ENCODE measurements at regions not wholly inside any gene's neighbourhood (a gene's known extent, or its start where the extent isn't known, plus 50 kb on each side); places are given as distances from the start of the nearest gene placed in this dataset.
A peak's percentile ranks its signal among the peaks of the same experiment; 100 is the strongest.

DNA sequence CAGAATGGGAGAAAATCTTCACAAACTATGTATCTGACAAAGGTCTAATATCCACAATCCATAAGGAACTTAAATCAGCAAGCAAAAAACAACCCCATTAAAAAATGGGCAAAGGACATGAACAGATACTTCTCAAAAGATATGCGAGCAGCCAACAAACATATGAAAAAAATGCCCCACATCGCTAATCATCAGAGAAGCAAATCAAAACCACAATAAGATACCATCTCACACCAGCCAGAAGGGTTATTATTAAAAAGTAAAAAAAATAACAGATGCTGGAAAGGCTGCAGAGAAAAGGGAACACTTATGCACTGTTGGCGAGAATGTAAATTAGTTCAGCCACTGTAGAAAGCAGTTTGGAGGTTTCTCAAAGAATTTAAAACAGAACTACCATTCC, 80.2 kb upstream of the ATP11B start:
- TF ChIP-seq, protein P1, sequence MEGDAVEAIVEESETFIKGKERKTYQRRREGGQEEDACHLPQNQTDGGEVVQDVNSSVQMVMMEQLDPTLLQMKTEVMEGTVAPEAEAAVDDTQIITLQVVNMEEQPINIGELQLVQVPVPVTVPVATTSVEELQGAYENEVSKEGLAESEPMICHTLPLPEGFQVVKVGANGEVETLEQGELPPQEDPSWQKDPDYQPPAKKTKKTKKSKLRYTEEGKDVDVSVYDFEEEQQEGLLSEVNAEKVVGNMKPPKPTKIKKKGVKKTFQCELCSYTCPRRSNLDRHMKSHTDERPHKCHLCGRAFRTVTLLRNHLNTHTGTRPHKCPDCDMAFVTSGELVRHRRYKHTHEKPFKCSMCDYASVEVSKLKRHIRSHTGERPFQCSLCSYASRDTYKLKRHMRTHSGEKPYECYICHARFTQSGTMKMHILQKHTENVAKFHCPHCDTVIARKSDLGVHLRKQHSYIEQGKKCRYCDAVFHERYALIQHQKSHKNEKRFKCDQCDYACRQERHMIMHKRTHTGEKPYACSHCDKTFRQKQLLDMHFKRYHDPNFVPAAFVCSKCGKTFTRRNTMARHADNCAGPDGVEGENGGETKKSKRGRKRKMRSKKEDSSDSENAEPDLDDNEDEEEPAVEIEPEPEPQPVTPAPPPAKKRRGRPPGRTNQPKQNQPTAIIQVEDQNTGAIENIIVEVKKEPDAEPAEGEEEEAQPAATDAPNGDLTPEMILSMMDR (IDR thresholded peaks at IDR 0.05): no peak
- TF ChIP-seq POLR2A (IDR thresholded peaks at IDR 0.05): no peak
- no peak for TF ChIP-seq POLR2AphosphoS5 (IDR thresholded peaks at IDR 0.05; ENCODE audit: insufficient read depth in 1 of 2, low read depth in 1 of 2)
- Histone ChIP-seq H3K27ac (no peak overlapping the region), H3K36me3 (no peaks in the 10 kb centered on the region), H3K9me3 (no peaks in the 10 kb centered on the region), H3K27me3 (no peaks in the 10 kb centered on the region), H3K4me1 (no peaks in the 10 kb centered on the region), H3K4me3 (no peak overlapping the region)
- intact Hi-C loops (cut with DNase I): no loop called here
- DNase-seq (ENCODE audit: extremely low spot score in 2 of 2): no peak

DNA sequence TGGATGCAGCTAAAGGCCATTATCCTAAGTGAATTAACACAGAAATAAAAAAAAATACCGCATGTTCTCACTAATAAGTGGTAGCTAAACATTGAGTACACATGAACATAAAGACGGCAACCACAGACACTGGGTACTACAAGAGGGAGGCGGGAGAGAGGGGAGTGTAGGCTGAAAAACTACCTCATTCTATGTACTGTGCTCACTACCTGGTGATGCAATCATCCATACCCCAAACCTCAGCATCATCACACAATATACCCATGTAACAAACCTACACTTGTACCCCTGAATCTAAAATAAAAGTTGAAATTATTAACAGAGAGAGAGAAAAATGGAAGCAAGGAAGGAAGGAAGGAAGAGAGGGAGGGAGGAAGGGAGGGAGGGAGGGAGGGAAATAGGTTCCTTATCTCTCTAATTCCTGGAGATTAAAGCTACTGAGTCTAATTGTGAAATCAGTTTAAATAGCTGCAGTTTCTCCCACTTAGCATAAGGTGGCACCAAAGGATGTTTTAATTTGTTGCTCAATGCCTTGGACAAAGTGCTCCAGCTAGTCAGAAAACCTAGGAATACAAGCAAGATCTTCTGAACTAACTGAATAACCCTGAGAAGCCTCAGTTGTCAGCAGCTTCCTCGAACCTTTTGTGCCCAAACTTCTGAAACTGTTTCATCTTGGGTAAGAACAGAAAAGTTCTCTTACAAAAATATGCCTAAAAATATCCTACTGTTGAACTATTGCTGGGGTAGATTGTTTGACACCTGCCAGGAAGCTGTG, 79.4 kb upstream of the ATP11B start:
- intact Hi-C loops (cut with DNase I): no loop called here
- no peaks in the 10 kb centered on the region for H3K4me1 ChIP-seq
- no peak overlapping the region for H3K4me3 ChIP-seq
- H3K27ac ChIP-seq: no peak overlapping the region
- TF ChIP-seq POLR2A (IDR thresholded peaks at IDR 0.05) (no peak), POLR2AphosphoS5 (IDR thresholded peaks at IDR 0.05; ENCODE audit: insufficient read depth in 1 of 2, low read depth in 1 of 2) (no peak)
- TF ChIP-seq, protein P1 (IDR thresholded peaks at IDR 0.05): peak; percentile 3 to 44 (median 43)
- no peaks in the 10 kb centered on the region for H3K27me3 ChIP-seq
- no peak for DNase-seq (ENCODE audit: extremely low spot score in 2 of 2)
- H3K9me3 ChIP-seq: no peaks in the 10 kb centered on the region
- H3K36me3 ChIP-seq: no peaks in the 10 kb centered on the region

DNA sequence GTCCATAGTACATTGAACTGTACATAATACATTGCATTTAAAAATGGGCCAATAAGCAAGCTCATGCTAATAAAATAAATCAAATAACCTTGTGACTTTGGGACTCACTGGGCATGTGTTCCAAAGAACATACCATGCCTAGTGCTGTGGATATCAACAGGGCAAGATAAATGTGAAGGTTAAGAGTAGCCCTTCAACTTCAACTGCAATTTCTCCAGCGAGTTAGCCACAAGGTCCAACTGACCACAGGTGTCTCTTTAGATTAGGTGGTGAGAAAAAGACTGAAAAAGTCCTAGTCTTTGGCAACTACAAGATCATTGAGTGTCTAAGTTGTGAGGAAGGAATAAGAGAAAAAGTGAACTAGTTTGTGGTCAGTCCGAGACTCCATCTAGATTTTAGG, 78.3 kb upstream of the ATP11B start:
- Histone ChIP-seq H3K4me3 (no peak overlapping the region), H3K36me3 (no peaks in the 10 kb centered on the region), H3K9me3 (no peaks in the 10 kb centered on the region), H3K4me1 (no peaks in the 10 kb centered on the region), H3K27ac (no peak overlapping the region), H3K27me3 (no peaks in the 10 kb centered on the region)
- intact Hi-C loops (cut with DNase I): no loop called here
- TF ChIP-seq POLR2AphosphoS5 (IDR thresholded peaks at IDR 0.05; ENCODE audit: insufficient read depth in 1 of 2, low read depth in 1 of 2): no peak
- TF ChIP-seq, protein P1 (IDR thresholded peaks at IDR 0.05): no peak
- TF ChIP-seq POLR2A (IDR thresholded peaks at IDR 0.05): no peak
- DNase-seq (ENCODE audit: extremely low spot score in 2 of 2): no peak

DNA sequence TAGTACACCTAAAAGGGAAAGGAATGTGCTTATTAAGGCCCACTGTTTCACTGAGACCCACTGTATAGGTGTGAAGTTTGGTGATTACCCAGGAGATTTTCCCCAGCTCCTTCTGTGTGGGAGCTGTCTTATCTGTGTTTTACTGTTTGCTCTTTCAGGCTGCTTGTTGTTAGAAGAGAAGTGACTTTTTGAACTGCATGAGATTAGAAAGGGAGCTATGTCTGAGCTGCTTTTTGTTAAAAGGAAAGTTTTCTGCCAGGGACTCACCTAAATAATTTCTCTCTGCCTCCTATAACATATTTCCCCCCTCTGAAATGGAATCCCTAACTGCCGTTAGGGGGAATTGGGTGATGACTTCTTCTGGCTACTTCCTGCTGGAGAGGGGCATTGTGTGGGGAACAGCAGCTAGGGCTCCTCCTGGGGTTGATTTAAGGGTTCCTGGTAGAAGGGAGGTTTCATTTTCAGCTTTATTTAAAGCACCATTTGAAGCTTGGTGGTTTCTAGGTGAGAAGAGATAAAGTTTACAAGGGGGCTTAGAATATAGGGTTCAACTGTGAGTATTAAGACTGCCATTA, 77.1 kb upstream of the ATP11B start:
- Histone ChIP-seq H3K9me3 (no peaks in the 10 kb centered on the region), H3K36me3 (no peaks in the 10 kb centered on the region), H3K27me3 (no peaks in the 10 kb centered on the region), H3K4me1 (no peaks in the 10 kb centered on the region), H3K27ac (no peak overlapping the region), H3K4me3 (no peak overlapping the region)
- intact Hi-C loops (cut with DNase I): no loop called here
- TF ChIP-seq, protein P1 (IDR thresholded peaks at IDR 0.05): no peak
- TF ChIP-seq POLR2A (IDR thresholded peaks at IDR 0.05) (no peak), POLR2AphosphoS5 (IDR thresholded peaks at IDR 0.05; ENCODE audit: insufficient read depth in 1 of 2, low read depth in 1 of 2) (no peak)
- DNase-seq (ENCODE audit: extremely low spot score in 2 of 2): no peak

DNA sequence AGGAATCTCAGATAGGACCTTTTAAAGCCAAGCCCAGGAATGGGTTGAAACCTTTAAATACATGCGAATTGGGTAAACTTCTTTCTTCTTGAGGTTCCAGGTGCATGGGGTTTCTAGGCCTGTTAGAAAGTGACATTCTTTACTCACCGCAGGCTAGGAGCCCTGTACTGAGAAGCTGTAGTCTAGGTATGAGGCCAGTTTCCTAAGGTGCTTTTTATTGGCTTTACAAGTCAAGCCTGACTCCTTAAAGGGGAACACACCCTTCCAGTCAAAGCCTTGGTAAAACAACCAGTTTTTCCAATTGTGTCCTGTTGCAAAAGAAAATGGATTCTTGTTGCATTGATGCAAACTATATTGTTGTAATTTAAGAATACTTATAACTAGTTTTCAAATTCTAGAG, 76.1 kb upstream of the ATP11B start:
- TF ChIP-seq POLR2AphosphoS5 (IDR thresholded peaks at IDR 0.05; ENCODE audit: insufficient read depth in 1 of 2, low read depth in 1 of 2) (no peak), POLR2A (IDR thresholded peaks at IDR 0.05) (no peak)
- TF ChIP-seq, protein P1 (IDR thresholded peaks at IDR 0.05): no peak
- H3K36me3 ChIP-seq: no peaks in the 10 kb centered on the region
- no peak overlapping the region for H3K27ac ChIP-seq
- no peaks in the 10 kb centered on the region for H3K27me3 ChIP-seq
- no peaks in the 10 kb centered on the region for H3K4me1 ChIP-seq
- no peak for DNase-seq (ENCODE audit: extremely low spot score in 2 of 2)
- H3K9me3 ChIP-seq: no peaks in the 10 kb centered on the region
- H3K4me3 ChIP-seq: no peak overlapping the region
- intact Hi-C loops (cut with DNase I): no loop called here

Measured in vagina (tissue), 2 donors.